ENCODE measurements at regions not wholly inside any gene's neighbourhood (a gene's known extent, or its start where the extent isn't known, plus 50 kb on each side); places are given as distances from the start of the nearest gene placed in this dataset.

DNA sequence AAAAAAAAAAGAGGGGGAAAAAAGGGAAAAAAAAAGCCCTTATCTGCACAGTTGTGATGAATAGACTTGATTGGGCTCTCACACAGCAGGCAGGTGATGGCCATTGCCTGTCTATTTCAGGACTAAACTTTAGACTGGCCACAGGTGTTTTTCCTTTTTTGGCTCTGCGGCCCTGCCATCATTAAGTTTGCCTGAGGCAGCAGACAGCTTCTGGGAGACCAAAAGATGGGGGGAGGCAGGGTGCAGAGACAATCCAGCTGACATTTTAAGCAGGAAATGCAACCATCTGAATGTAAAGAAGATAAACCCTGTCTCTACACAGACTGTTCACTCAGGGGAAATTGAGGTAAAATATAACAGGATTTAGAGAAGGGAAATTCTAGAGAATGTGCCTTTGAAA is 295.0 kb upstream of the KCNH8 start:
- 56 to 68% (median 59%) methylated on average over 1 of the region's 1 CpG for WGBS, 3 donors
- no peak overlapping the region for H3K4me3 ChIP-seq
- TF ChIP-seq POLR2A (IDR thresholded peaks at IDR 0.05) (no peak), EP300 (IDR thresholded peaks at IDR 0.05) (no peak)
- TF ChIP-seq, protein P1, sequence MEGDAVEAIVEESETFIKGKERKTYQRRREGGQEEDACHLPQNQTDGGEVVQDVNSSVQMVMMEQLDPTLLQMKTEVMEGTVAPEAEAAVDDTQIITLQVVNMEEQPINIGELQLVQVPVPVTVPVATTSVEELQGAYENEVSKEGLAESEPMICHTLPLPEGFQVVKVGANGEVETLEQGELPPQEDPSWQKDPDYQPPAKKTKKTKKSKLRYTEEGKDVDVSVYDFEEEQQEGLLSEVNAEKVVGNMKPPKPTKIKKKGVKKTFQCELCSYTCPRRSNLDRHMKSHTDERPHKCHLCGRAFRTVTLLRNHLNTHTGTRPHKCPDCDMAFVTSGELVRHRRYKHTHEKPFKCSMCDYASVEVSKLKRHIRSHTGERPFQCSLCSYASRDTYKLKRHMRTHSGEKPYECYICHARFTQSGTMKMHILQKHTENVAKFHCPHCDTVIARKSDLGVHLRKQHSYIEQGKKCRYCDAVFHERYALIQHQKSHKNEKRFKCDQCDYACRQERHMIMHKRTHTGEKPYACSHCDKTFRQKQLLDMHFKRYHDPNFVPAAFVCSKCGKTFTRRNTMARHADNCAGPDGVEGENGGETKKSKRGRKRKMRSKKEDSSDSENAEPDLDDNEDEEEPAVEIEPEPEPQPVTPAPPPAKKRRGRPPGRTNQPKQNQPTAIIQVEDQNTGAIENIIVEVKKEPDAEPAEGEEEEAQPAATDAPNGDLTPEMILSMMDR (IDR thresholded peaks at IDR 0.05): no peak
- peaks cover 2% of the 10 kb centered on the region for H3K27me3 ChIP-seq
- H3K9me3 ChIP-seq: no peaks in the 10 kb centered on the region
- DNase-seq: no peak
- H3K36me3 ChIP-seq: no peaks in the 10 kb centered on the region
- intact Hi-C loops (cut with DNase I): no loop called here
- no peaks in the 10 kb centered on the region for H3K4me1 ChIP-seq (ENCODE audit: insufficient read depth)
- no peak overlapping the region for H3K27ac ChIP-seq

DNA sequence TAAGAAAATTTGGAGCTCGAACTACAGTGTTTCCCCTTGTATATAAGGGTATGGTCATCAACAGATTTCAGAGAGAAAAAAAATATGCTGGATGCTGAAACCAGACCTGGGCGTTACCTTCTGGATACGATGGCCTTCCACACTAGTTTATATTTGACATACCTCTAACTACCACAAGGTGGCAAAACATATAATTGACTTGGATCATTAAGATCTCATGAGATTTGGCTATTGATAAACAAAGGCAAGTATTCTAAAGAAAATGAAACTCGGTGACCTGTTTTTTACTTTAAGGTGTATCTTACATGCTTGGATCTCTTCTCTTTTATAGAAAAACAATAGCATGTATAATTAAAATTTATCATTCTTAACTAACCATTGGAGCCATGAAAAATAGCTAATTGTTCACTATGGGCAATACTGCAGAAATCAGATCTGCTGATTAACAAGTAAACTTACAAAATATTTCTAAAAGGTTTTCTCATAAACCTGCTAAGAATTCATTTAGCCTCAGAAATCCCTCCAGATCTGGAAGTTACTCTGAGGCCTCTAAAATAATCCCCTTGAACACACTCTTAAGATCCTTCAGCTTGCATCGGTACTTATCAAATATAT is 300.6 kb upstream of the KCNH8 start:
- DNase-seq: no peak
- H3K9me3 ChIP-seq: no peaks in the 10 kb centered on the region
- H3K36me3 ChIP-seq: no peaks in the 10 kb centered on the region
- no peaks in the 10 kb centered on the region for H3K4me1 ChIP-seq (ENCODE audit: insufficient read depth)
- intact Hi-C loops (cut with DNase I): no loop called here
- no peak overlapping the region for H3K27ac ChIP-seq
- no peak overlapping the region for H3K4me3 ChIP-seq
- WGBS, 3 donors: 76 to 84% (median 82%) methylated on average over 5 of the region's 5 CpGs
- TF ChIP-seq EP300 (IDR thresholded peaks at IDR 0.05): no peak
- TF ChIP-seq POLR2A (IDR thresholded peaks at IDR 0.05): no peak
- TF ChIP-seq, protein P1 (IDR thresholded peaks at IDR 0.05): no peak
- peaks cover 2% of the 10 kb centered on the region for H3K27me3 ChIP-seq

DNA sequence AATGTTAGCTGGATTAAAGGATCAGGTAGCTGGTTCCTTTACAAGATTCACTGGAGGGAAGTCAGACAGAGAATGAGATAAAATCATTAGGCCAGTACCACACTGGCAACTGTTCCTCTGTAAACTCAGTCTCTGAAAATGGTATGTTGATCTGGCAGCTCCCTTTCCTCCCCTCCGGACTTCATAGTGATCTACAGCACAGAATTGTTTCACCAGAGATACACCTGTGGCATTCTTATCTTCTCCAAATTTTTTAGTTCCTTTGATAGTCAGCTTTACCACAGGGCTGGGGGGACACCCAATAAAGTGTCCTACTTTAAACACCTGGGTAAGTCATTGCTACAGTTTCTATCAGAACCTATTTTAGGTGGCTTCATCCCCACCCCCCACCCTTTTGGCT is 304.3 kb upstream of the KCNH8 start:
- Histone ChIP-seq H3K4me1 (ENCODE audit: insufficient read depth) (no peaks in the 10 kb centered on the region), H3K36me3 (no peaks in the 10 kb centered on the region), H3K27me3 (no peaks in the 10 kb centered on the region), H3K27ac (no peak overlapping the region), H3K9me3 (no peaks in the 10 kb centered on the region), H3K4me3 (no peak overlapping the region)
- TF ChIP-seq, protein P1 (IDR thresholded peaks at IDR 0.05): no peak
- no peak for TF ChIP-seq EP300 (IDR thresholded peaks at IDR 0.05)
- no peak for TF ChIP-seq POLR2A (IDR thresholded peaks at IDR 0.05)
- 61 to 74% (median 71%) methylated on average over 1 of the region's 1 CpG for WGBS, 3 donors
- intact Hi-C loops (cut with DNase I): no loop called here
- no peak for DNase-seq

DNA sequence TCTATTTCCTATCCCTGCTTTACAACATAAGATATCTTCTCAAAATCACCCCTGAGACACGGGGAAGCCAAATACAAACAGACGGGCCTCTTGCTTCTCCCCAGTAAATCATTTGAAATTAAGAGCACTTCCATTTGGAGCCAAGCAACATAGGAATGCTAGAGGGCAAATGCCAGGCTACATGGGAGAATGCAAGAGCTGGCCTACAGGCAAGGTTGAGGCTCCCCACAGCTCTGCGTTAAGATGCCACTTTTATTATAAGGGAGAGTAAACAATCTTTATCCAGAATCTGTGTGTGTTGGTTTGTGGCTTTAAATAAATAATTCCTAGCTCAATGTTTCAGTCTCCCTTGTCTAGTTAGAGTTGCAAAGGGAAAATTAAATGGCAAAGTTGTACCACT is 305.1 kb upstream of the KCNH8 start:
- TF ChIP-seq EP300 (IDR thresholded peaks at IDR 0.05): no peak
- TF ChIP-seq POLR2A (IDR thresholded peaks at IDR 0.05): no peak
- TF ChIP-seq, protein P1 (IDR thresholded peaks at IDR 0.05): no peak
- H3K9me3 ChIP-seq: no peaks in the 10 kb centered on the region
- H3K27ac ChIP-seq: no peak overlapping the region
- no peaks in the 10 kb centered on the region for H3K4me1 ChIP-seq (ENCODE audit: insufficient read depth)
- H3K36me3 ChIP-seq: no peaks in the 10 kb centered on the region
- no peaks in the 10 kb centered on the region for H3K27me3 ChIP-seq
- 69 to 86% (median 69%) methylated on average over 3 of the region's 3 CpGs for WGBS, 3 donors
- intact Hi-C loops (cut with DNase I): no loop called here
- no peak overlapping the region for H3K4me3 ChIP-seq
- DNase-seq: no peak

All from ovary (tissue), 7 donors.